HG03558 (cell line): ENCODE measurements at regions not wholly inside any gene's neighbourhood (a gene's known extent, or its start where the extent isn't known, plus 50 kb on each side); places are given as distances from the start of the nearest gene placed in this dataset.

Source experiments
- ATAC-seq: cut with Tn5 transposase; IDR thresholded peaks from one replicate; pipeline ENCODE4 v1.9.1; 2021; ENCODE audit warnings: moderate number of reproducible peaks; ENCODE audit not compliant: unreplicated experiment; ENCODE audit errors: extremely low read depth

DNA sequence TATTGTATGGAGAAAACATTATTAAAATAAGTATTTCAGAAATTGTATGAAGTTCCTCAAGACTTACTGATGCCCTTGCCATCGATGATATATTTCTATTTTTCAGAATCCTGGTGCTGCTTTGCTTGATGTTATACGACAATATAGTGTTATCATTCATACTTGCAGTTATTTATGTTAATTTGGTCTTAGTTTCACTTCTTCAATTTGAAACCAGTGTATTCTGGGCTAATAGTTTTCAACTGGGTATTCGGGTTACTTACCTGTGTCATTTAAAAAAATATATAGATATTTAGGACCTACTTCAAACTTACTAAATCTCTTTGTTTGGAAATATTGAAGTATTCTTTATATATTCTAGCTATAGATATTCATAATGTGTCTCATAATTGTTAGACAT lies 1414.7 kb downstream of the C4orf33 start:
- ATAC-seq = no peak

DNA sequence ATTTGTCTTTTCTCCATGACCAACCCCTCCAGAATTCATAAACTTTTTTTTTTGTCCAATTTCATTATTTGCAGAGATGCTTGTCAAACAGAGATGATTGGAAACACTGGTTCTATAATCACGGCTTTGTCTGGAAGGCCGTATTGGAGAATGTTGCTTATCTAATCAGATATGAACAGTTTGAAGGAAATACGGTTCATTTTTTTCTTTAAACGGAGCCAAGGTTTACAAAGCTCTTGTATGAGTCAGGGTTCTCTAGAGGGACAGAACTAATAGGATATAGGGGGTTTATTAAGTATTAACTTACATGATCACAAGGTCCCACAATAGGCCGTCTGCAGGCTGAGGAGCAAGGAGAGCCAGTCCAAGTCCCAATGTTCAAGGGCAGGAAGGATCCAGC lies 1415.8 kb downstream of the C4orf33 start:
- no peak for ATAC-seq

DNA sequence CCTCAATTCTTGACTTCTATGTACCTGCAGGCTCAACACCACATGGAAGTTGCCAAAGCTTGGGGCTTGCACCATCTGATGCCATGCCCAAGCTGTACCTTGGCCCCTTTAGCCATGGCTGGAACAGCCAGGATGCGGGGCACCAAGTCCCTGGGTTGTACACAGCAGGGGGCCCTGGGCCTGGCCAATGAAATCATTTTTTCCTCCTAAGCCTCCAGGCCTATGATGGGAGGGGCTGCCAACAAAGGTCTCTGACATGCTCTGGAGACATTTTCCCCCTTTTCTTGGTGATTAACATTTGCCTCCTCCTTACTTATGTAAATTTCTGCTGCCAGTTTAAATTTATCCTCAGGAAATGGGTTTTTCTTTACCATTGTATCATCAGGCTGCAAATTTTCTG lies 1428.1 kb downstream of the C4orf33 start:
- ATAC-seq = no peak

DNA sequence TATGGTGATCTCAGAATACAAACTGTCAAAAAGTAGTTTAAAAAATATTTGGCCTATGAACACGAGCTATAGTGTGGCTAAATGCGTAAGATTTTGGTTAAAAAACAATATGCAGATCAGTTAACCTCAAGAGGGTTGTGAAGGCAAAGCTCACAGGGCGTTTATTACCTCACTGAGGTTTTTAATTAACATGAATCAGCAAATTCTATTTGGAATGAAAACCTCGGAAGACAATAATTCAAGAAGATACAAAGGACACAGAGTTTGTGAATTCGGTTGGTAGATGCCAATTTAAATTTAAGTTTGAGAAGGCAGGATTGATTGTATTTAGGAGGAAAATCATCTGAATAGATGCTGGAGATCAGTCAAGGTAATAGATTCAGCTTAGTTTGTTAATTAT lies 1434.6 kb downstream of the C4orf33 start:
- no peak for ATAC-seq

DNA sequence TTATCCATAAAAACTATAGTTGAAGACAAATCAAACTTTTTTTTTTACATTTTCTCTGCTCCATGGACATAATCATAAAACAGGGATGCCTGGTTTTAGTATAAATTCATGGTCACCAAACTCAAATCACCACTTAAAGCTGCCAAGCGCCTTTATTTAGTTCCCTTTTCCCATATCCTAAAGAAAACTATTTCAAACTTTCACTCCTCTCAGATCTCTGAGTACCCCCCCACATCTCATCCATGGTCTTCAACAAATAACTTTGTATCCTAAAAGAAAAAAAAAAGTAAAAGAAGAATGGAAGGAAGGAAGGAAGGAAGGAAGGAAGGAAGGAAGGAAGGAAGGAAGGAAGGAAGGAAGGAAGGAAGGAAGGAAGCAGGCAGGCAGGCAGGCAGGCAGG lies 1438.7 kb downstream of the C4orf33 start:
- no peak for ATAC-seq

DNA sequence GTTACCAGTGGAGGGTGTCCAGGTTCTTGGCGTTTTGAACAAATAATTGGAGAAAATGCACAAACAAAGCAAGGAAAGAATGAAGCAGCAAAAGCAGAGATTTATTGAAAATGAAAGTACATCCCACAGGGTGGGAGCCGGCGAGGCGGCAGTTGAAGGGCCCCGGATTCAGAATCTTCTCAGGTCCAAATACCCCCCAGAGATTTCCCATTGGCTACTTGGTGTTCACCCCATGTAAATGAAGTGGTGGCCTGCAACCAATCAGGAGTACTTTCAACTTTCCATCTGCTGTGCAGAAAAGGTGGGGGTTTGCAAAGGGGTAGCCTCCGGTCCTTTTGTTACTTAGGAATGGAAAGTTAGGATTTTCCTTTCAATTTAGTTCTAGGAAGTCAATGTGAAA lies 1447.0 kb downstream of the C4orf33 start:
- ATAC-seq = no peak

DNA sequence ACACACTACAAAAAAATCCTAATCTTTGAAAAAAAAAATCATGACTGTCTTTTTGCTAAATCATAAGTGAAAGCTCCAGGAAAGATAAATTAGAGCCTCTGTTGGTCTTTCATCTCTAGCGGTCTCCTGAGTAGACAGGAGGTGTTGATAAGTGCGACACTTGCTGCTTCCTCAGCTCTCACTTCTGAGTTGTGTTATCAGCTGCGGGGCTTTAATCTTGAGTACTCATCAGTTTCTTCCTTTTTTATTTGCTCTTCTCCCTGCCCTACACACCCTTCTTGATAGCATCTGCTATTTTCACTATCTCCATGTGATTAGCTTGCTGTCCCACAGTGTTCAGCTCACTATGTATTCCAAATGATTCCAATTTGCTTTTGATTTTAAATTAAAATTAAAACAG lies 1449.2 kb downstream of the C4orf33 start:
- no peak for ATAC-seq

DNA sequence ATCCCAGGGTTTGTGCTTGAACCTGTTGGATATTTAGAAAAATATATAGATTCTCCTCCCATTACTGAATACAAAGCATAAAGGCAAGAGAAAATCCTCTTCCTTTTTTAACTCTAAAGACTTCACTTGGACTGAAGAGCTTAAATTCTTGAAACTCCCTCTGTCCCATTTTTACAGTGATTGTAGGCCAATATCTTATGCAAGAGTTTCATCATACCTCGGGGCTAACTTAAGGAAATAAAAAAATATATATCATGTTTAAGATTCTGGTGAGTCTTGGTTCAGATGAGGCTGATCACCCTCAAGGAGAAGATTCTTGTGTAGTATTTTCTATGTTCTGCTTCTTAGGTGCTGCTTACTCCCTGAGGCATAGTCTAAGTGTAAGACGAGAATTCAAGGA lies 1449.6 kb downstream of the C4orf33 start:
- no peak for ATAC-seq

DNA sequence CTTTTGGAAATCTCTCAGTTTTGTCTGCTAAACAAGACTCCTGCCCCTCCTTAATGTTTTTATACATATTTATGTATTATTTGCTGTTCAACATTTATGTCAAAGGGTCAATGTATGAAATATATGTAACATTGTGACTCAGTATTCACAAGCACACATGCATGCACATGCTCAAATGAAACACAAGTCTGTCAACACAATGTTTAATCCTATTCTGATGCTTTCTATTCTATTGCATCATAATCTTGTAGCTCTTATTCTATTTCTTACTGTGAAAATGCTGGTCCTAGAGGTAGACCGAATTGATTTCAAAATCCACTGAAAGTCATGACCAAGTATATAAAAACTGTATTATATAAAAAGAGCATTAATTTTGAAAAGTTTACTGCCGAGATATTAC lies 1463.3 kb downstream of the C4orf33 start:
- no peak for ATAC-seq

DNA sequence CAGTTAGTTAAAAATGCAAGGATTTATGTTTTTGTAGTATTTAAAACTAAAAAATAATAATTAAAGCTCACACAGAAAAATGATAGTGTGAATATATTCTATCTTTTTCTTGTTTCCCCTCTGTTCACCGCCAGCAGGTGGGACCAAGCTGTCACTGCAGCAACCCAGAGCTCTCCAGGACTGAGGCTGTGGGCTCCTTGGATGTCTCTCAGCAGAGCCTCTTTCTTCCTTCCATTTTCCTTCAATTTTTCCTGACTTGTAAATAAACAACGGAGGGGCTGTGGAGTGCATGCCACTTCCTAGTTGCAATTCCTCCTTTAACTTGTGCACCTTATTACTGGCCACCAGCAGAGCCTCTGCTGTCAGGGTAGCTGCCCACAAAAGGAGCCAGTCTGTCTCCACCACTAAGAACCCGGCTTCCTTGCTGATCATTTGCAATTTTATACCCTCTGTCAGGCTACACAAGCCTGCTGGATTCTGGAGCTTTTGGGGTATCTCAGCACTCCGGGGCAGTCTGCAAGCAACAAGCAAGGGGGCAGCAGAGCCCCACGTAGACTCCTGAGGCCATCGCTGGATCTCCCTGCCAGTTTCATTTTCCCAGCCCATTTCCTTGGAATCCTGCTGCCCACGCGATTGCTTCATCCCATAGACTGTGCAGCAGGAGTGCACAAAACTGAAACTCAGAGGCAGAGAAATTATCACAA lies 1467.4 kb downstream of the C4orf33 start:
- ATAC-seq = no peak

DNA sequence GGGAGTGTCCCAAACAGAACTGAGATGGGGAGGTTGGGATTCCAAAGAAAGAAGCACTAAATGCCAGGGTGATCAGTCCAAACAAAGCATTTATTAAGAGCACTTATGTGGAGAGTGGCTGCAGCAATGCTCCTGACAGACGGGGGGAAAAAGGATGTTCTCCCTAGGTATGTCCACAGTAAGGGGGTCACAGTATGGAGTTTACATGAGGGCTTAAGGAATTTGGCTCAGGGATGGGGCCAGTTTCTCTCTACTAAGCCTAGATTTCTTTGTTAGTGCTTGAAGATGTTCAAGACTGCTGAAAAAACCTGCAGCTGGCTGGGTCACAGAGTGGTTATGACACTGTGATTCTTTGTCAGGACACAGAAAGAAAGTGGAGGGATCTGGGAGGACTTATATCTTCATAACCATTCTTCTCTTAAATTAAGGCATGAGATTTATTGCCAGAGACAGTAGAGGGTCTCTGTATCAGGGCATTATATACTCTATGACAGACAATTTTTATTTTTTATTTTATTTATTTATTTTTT lies 1468.0 kb downstream of the C4orf33 start:
- ATAC-seq = no peak

DNA sequence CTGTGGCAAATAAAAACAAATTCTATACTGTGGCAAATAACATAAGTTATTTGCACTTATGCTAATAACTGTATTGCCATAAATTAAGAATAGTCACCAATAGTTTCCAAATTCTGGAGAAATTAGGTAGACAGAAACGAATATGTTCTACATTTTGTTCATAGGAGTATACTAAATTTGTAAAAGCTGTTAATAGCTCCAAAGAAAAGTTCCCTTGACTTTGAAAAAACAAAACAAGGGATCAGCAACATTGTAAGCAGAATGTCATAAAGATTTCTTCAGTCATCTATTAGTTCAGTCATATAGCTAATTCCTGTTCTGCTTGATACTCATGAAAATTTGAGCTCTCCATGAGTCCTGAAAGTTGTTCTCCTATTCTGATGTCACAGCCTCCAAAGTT lies 1472.8 kb downstream of the C4orf33 start:
- no peak for ATAC-seq

DNA sequence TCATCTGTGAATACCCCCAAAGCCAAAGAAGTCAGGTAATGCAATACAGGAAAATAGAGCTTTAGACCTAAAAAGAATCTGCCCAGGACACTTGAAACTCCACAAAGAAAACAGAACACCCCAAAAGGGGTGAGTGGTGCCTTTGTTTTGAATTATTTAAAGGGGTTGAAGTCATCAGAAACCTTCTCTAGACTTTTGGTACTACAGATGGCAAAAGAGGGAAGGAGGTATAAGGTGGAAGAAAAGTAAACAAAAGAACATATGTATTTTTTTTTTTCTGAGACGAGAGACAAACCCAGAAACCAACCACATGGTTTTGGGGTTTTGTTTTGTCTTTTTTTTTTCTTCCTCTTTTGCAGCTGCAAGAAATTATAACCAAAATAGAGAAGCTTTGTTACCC lies 1477.8 kb downstream of the C4orf33 start:
- no peak for ATAC-seq

DNA sequence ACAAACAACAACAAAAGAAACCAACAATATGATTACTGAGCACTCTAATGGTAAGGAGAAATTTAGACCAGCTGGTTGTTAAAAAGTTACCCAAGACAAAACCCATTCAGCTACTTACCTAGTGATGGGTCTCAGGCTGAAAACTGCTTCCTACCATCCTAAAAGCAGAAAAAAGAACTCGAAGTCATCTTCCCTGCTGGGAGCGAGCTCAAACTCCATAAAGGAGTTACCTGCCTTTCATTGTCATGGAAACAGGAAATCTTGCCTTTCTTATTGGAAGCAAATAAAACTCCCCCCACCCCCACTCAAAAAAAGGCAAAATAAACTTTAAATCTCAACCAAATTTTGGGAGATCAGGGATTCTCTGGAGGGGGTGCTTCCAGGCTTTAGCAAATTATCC lies 1478.3 kb downstream of the C4orf33 start:
- ATAC-seq = no peak

DNA sequence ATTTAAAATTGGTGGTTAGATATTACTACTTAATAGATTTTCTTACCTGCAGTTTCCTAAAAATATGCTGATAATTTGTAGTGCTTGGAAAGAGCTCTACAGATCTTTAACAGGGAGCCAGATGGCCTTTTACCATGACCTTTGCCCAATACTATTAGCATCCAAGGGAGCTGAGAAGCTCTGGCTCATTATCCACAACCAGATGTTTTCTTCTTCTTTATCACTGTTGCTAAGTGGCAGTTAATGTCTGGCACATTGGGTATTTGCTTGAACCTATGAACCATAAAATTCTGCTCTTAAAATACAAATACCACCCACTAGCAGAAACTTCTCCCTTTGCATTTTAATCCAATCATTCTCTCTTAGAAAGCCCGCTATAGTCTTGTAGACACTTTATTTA lies 1480.3 kb downstream of the C4orf33 start:
- ATAC-seq = no peak

DNA sequence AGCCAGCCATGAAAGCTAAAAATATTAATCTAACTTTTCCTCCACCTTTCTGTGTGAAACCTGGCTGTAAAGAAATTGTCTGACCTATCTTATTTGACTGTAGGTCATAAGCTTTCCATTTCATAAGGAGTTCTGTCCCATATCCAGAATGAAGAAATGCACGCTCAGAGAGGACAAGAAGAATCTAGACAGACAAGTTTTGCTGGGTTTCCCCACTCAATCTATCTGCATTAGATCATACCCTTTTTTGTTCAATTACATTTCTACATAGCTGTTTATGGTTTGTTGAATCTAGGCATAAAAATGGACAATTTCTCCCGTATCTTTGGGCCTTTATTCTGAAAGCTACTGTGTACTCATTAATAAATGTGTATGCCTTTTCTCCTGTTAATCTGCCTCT lies 1495.1 kb downstream of the C4orf33 start:
- no peak for ATAC-seq

DNA sequence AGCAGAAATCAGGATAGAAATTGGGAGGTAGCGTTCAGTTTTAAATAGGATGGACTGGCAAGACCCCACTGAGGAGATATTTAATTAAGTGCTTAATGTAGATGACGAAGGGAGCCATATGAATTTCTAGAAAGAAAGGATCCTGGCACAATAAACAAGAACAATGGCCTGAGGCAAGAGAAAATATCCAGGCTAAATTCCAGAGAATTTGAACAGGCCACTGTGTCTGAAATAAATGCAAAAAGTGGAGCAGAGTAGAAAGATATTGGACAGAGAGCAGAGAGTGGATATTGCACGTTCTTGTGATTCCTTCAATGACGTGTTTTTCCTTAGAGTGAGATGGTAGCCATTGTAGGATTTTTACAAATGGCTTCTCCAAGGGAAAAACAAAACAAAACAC lies 1504.8 kb downstream of the C4orf33 start:
- ATAC-seq = no peak

DNA sequence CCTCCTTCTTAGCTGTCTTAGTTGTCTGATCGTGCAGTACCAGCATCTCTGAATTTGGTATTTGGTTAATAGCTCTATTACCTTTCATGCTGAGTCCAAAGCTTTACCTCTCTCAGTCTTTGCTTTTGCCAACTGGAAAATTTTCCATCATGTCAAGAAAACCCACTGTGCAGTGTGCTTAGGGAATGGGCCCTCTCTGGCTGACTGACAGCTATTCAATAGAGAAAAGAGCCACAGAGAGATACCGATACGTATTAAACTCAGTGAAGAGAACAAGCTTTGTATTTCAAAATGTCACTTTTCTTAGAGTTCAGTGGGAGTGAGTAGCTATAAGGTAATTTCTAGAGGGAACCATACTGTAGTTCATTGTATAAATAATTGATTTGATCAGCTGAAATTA lies 1507.1 kb downstream of the C4orf33 start:
- no peak for ATAC-seq

DNA sequence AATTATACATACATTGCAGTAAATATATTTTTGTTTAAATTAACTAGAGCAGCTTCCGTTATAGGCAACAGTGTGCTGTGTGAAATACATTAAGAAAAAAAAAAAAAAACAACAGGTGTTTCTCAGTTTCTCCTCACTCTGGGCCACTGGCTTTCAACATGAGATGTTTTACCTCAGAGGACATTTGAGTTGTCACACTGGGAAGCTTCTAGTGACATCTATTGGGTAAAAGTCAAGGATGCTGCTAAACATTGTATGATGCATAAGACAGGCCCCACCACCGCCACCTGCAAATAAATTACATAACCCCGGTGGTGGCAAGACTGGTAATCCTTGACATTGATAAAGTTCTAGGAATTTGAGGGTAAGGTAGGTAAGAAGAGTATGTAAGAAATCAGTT lies 1512.2 kb downstream of the C4orf33 start:
- no peak for ATAC-seq

DNA sequence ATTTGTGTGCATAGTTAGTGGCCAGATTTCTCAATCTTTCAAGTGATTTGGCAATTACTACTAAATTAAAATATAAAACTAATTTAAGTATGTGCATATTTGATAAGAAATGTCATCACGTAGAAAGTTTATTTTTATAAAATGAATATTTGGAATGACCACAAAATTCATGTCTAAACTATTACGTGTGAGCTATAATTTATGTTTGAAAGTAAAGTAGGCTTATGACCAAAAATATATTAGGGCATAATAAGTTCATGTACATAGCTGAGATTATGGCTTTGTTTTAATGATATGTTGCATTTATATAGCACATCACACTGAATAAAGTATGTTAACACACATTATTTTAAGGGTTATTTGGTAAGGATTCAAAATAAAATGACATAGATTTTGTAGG lies 1532.6 kb downstream of the C4orf33 start:
- no peak for ATAC-seq

DNA sequence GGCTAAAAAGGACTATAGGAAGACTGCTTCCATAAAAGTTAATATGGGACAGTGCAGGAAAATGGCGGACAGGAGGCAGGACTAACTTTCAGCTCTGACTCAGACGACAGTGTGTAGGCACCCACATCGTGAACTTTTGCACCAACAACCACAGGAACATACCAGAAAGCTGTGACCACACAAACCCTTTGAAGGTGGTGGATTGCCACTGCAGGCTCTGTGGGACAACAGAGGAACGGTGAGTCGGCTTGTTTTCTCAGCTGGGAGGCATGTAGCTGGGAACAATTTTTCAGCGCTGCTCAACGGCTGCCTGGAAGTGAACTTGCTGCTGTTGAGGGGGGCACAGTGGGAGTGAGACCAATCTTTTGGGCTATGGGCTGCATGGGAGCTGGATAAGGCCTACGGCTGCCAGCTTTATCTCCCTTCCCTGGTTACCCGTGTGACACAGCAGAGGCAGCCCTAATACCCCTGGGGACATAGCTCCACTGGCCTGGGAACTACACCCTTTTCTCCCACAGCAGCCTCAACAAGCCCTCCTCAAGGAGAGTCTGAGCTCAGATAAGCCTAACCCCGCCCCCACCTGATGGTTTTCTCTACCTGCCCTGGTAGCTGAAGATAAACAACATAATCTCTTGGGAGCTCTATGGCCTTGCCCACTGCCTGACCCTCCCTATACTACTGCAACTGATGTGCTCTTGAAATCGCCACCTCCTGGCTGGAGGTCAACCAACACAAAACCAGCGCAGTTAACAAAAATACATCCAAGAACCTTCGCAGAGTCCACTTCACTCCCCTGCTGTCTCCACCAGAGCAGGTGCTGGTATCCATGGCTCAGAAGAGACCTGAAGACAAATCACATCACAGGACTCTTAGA lies 1537.0 kb downstream of the C4orf33 start:
- ATAC-seq = no peak

DNA sequence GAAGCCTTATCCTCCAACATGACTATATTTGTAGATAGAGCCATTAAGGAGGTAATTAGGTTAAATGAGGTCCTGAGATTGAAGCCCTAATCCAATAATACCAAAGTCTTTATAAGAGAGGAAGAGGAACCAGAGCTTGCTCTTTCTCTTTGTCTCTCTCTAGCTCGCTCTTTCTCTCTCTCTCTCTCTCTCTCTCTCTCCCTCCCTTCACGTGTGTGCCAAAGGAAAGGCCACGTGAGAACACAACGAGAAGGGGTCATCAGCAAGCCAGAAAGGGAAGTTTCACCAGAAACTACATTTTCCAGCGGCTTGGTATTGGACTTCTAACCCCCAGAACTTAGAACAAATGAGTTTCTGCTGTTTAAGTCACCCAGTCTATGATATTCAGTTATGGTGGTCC lies 1540.5 kb downstream of the C4orf33 start:
- no peak for ATAC-seq
